Mucosa of descending colon (tissue), 3 donors: ENCODE measurements at regions not wholly inside any gene's neighbourhood (a gene's known extent, or its start where the extent isn't known, plus 50 kb on each side); places are given as distances from the start of the nearest gene placed in this dataset.

ENCODE experiments used
- ATAC-seq: fragments of 200-7000 bp; cut with Tn5 transposase; one replicate; pipeline ENCODE4 v1.9.1; 2020; ENCODE audit warnings: mild to moderate bottlenecking, moderate library complexity
- DNase-seq, 3 donors: peaks; one replicate each; pipeline ENCODE4 v3.0.0-alpha.2; 2020
- H3K36me3 ChIP-seq: fragments of 200-600 bp; one replicate; pipeline ENCODE4 v1.8.0; 2021; ENCODE audit warnings: low read depth, mild to moderate bottlenecking
- H3K4me1 ChIP-seq: fragments of 200-600 bp; one replicate; pipeline ENCODE4 v1.8.0; 2021; ENCODE audit warnings: low read depth, mild to moderate bottlenecking
- H3K4me3 ChIP-seq: fragments of 200-600 bp; one replicate; pipeline ENCODE4 v1.8.0; 2021; ENCODE audit warnings: mild to moderate bottlenecking
- H3K9me3 ChIP-seq: fragments of 200-600 bp; one replicate; pipeline ENCODE4 v1.8.0; 2021; ENCODE audit warnings: mild to moderate bottlenecking
- intact Hi-C, 2 donors: fragments of 100-400 bp; cut with DNase I in 1 of 2; cut with micrococcal nuclease in 1 of 2; formaldehyde crosslinking; loops; one replicate each; pipeline versions ENCODE4 v1.11.0 to v1.11.1; 2022; cut with DNase I, micrococcal nuclease
- TF ChIP-seq, protein P1 (sequence below): fragments of 200-600 bp; IDR thresholded peaks from one replicate; pipeline ENCODE4 v1.8.0; 2022; ENCODE audit warnings: antibody characterized with exemption, mild to moderate bottlenecking
- donor health status: DM: no; HTN: no; CAD: no; lungs with moderate emphysema.
- donor health status: DM: no; HTN: no; CAD: no.
- donor health status: DM: no; HTN: yes; CAD: no.

DNA sequence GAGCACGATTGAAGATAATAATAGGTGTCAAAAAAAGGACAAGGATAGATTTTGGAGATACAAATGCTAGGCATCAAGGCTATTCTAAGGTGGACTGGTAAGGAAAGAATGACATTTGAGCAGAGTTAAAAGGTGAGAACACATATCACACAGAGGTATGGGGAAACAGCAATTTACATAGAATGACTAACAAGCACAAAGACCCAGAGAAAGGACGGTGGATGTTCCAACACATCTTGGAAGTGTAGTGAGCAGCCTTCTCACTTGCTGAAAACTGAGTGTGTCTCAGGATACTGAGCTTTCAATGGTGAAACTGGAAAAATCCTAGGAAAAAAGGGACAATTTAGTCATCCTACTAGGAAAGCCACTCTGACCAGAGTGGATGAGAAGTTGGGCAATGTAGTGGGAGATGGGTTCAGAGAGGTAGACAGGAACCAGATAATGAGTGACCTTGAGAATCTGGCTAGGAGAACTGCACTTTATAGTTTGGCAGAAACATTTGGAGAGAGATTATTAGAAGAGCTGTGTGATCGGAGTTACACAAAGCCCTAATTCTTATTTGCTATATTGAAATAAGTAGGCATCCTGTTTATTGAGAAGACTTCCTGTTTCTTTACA, 706.0 kb downstream of the KCNA4 start:
- no peaks in the 10 kb centered on the region for H3K36me3 ChIP-seq
- H3K4me3 ChIP-seq = no peak overlapping the region
- ATAC-seq (no peak), DNase-seq (no peak)
- no peaks in the 10 kb centered on the region for H3K9me3 ChIP-seq
- intact Hi-C loops = no loop called here
- TF ChIP-seq, protein P1, sequence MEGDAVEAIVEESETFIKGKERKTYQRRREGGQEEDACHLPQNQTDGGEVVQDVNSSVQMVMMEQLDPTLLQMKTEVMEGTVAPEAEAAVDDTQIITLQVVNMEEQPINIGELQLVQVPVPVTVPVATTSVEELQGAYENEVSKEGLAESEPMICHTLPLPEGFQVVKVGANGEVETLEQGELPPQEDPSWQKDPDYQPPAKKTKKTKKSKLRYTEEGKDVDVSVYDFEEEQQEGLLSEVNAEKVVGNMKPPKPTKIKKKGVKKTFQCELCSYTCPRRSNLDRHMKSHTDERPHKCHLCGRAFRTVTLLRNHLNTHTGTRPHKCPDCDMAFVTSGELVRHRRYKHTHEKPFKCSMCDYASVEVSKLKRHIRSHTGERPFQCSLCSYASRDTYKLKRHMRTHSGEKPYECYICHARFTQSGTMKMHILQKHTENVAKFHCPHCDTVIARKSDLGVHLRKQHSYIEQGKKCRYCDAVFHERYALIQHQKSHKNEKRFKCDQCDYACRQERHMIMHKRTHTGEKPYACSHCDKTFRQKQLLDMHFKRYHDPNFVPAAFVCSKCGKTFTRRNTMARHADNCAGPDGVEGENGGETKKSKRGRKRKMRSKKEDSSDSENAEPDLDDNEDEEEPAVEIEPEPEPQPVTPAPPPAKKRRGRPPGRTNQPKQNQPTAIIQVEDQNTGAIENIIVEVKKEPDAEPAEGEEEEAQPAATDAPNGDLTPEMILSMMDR = no peak
- H3K4me1 ChIP-seq = no peaks in the 10 kb centered on the region

DNA sequence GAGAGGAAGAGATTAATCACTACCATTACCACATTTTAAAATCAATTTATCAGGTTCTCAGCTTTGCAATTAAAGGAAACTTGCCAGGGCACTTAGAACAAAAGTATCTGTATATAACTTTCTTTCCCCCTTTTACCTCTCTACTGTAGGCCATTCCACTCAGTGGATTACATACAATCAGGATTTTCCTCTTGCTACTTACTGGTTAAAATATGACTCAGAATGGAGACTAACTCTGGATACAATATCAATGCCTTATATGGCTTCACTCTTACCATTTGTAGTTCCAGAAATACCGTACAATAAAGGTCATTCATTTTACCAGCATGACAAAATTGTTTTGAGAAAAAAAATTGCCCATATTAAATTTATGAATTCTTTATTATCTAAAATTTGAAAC, 706.8 kb downstream of the KCNA4 start:
- no peak for DNase-seq
- no peak for ATAC-seq
- H3K9me3 ChIP-seq = no peaks in the 10 kb centered on the region
- H3K36me3 ChIP-seq = no peaks in the 10 kb centered on the region
- intact Hi-C loops = no loop called here
- H3K4me1 ChIP-seq = no peaks in the 10 kb centered on the region
- TF ChIP-seq, protein P1 = no peak
- no peak overlapping the region for H3K4me3 ChIP-seq

DNA sequence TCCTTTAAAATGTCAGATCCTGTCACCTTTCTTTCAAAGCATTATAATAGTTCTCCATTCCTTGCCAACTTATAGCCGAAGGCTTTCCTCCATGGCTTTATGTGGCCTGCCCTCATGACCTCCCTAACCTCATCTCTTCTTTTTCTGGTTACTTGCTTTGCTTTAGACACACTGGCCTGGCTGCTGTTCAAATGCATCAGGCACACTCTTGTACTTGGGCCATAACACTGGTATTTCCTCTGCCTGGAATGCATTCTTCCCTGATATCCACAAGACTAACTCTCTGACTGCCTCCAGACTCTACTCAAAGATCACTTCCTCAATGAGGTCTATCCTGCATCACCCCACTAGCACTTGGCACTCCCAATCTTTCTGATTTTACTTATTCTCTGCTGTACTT, 710.3 kb downstream of the KCNA4 start:
- Histone ChIP-seq H3K4me3 (no peak overlapping the region), H3K36me3 (no peaks in the 10 kb centered on the region), H3K4me1 (no peaks in the 10 kb centered on the region), H3K9me3 (no peaks in the 10 kb centered on the region)
- TF ChIP-seq, protein P1 = no peak
- DNase-seq (no peak), ATAC-seq (no peak)
- intact Hi-C loops = no loop called here

DNA sequence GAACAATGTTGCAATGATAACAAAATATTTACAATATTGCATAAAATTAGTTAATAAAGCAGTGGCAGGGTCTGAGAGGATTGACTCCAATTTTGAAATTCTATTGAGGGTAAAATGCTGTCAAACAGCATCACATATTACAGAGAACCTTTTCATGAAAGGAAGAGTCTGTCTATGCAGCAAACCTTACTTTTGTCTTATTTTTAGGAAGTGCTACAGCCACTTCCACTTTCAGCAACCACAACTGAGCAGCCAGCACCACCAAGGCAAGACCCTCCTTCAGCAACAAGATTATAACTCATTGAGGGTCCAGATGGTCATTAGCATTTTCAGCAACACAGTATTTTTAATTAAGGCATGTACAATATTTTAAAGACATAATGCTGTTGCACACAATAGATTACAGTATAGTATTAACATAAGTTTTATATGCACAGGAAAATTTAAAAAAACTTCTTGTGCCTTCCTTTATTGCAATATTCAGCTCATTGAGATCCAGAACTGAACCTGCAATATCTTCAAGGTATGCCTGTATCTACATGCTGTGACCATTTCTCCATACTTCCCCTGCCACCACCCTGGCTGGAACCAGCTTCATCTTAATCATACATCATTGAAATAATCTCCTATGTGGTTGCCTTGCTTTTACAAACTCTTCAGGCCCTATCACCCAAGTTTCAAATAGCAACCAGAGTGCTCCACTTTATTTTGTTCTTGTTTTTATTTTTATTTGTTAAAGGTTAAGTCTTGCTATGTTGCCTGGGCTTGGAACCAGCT, 711.2 kb downstream of the KCNA4 start:
- H3K9me3 ChIP-seq = no peaks in the 10 kb centered on the region

DNA sequence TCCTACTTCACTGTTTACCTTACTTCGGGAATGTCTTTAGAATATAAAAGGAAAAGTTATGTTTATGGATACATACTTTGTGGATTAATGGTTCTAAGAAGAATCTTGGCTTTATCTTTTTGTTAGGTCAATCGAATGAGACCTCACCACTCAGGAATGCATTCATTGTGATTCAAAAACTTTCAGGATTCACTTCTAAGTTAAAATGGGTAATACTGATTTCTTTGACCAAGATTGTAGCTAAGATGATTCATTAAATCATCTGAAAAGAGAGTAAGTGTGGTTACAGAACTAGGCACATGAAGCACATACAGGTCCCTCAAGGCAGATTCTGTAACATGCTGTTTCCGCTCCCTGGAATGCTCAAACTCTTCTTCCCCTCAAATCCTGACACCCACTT, 716.4 kb downstream of the KCNA4 start:
- no peak for ATAC-seq
- TF ChIP-seq, protein P1 = no peak
- H3K4me3 ChIP-seq = no peak overlapping the region
- no peaks in the 10 kb centered on the region for H3K9me3 ChIP-seq
- intact Hi-C loops = no loop called here
- no peaks in the 10 kb centered on the region for H3K4me1 ChIP-seq
- no peak for DNase-seq
- no peaks in the 10 kb centered on the region for H3K36me3 ChIP-seq

More for the DNA sequence above, 711.2 kb downstream of the KCNA4 start:
- Histone ChIP-seq H3K4me3 (no peak overlapping the region), H3K4me1 (no peaks in the 10 kb centered on the region), H3K36me3 (no peaks in the 10 kb centered on the region)
- TF ChIP-seq, protein P1 = no peak
- intact Hi-C loops = no loop called here
- ATAC-seq = no peak
- no peak for DNase-seq
